ENCODE measurements at regions not wholly inside any gene's neighbourhood (a gene's known extent, or its start where the extent isn't known, plus 50 kb on each side); places are given as distances from the start of the nearest gene placed in this dataset.

GRCh38 chr13:90974249-90974975 lies 373.1 kb upstream of the MIR17HG start:
- DNase-seq: no peak
- no peak overlapping the region for H3K4me3 ChIP-seq (ENCODE audit: low read length)
- H3K36me3 ChIP-seq (ENCODE audit: control insufficient read depth, insufficient read depth, low read length): no peaks in the 10 kb centered on the region
- 24% methylated on average over 3 of the region's 3 CpGs for WGBS (ENCODE audit: insufficient coverage)
- Mint-ChIP-seq H3K4me1 (no peaks in the 10 kb centered on the region), H3K4me3 (no peak overlapping the region), H3K27me3 (ENCODE audit: low read depth in 2 of 2) (no peaks in the 10 kb centered on the region), H3K9me3 (peaks cover 9 to 13% of the 10 kb centered on the region in 2 donors), H3K27ac (no peak overlapping the region), H3K36me3 (no peaks in the 10 kb centered on the region)
- no peak overlapping the region for H3K27ac ChIP-seq (ENCODE audit: low read length)
- intact Hi-C loops (cut with micrococcal nuclease): no loop called here
- no peak for TF ChIP-seq CTCF (IDR thresholded peaks at IDR 0.05)
- no peaks in the 10 kb centered on the region for H3K9me3 ChIP-seq (ENCODE audit: control insufficient read depth, insufficient read depth, low read length)
- no peak for ATAC-seq
- H3K27me3 ChIP-seq (ENCODE audit: control insufficient read depth, insufficient read depth, low read length): no peaks in the 10 kb centered on the region
- no peaks in the 10 kb centered on the region for H3K4me1 ChIP-seq (ENCODE audit: control insufficient read depth, insufficient read depth, low read length)

- WGBS (ENCODE audit: insufficient coverage): 80% methylated on average over 1 of the region's 3 CpGs
These were observed 368.4 kb upstream of the MIR17HG start for GRCh38 chr13:90979059-90979458.

GRCh38 chr13:90984756-90985155 lies 362.7 kb upstream of the MIR17HG start:
- intact Hi-C loops (cut with micrococcal nuclease): no loop called here
- DNase-seq (no peak), ATAC-seq (no peak)
- H3K4me3 Mint-ChIP-seq: no peak overlapping the region
- Histone ChIP-seq H3K27me3 (ENCODE audit: control insufficient read depth, insufficient read depth, low read length) (no peaks in the 10 kb centered on the region), H3K36me3 (ENCODE audit: control insufficient read depth, insufficient read depth, low read length) (no peaks in the 10 kb centered on the region), H3K4me1 (ENCODE audit: control insufficient read depth, insufficient read depth, low read length) (no peaks in the 10 kb centered on the region), H3K9me3 (ENCODE audit: control insufficient read depth, insufficient read depth, low read length) (no peaks in the 10 kb centered on the region), H3K4me3 (ENCODE audit: low read length) (no peak overlapping the region), H3K27ac (ENCODE audit: low read length) (no peak overlapping the region)
- WGBS (ENCODE audit: insufficient coverage): 97% methylated on average over 6 of the region's 6 CpGs
- H3K27ac Mint-ChIP-seq: no peak overlapping the region
- no peaks in the 10 kb centered on the region for H3K27me3 Mint-ChIP-seq (ENCODE audit: low read depth in 2 of 2)
- no peaks in the 10 kb centered on the region for H3K4me1 Mint-ChIP-seq
- no peak for TF ChIP-seq CTCF (IDR thresholded peaks at IDR 0.05)
- H3K9me3 Mint-ChIP-seq: peaks cover 17 to 23% of the 10 kb centered on the region in 2 donors
- H3K36me3 Mint-ChIP-seq: peaks cover 15% of the 10 kb centered on the region

More at GRCh38 chr13:90979059-90979458, 368.4 kb upstream of the MIR17HG start:
- peaks cover 18% of the 10 kb centered on the region in 2 donors for H3K9me3 Mint-ChIP-seq
- no peaks in the 10 kb centered on the region for H3K27me3 Mint-ChIP-seq (ENCODE audit: low read depth in 2 of 2)
- no peak overlapping the region for H3K27ac Mint-ChIP-seq
- no peak overlapping the region for H3K27ac ChIP-seq (ENCODE audit: low read length)
- no peak for DNase-seq
- no peaks in the 10 kb centered on the region for H3K4me1 Mint-ChIP-seq
- intact Hi-C loops (cut with micrococcal nuclease): no loop called here
- no peaks in the 10 kb centered on the region for H3K27me3 ChIP-seq (ENCODE audit: control insufficient read depth, insufficient read depth, low read length)
- H3K36me3 Mint-ChIP-seq: peaks cover 10% of the 10 kb centered on the region
- no peaks in the 10 kb centered on the region for H3K9me3 ChIP-seq (ENCODE audit: control insufficient read depth, insufficient read depth, low read length)
- no peaks in the 10 kb centered on the region for H3K4me1 ChIP-seq (ENCODE audit: control insufficient read depth, insufficient read depth, low read length)
- H3K36me3 ChIP-seq (ENCODE audit: control insufficient read depth, insufficient read depth, low read length): no peaks in the 10 kb centered on the region
- no peak overlapping the region for H3K4me3 Mint-ChIP-seq
- H3K4me3 ChIP-seq (ENCODE audit: low read length): no peak overlapping the region
- no peak for TF ChIP-seq CTCF (IDR thresholded peaks at IDR 0.05)
- ATAC-seq: no peak

GRCh38 chr13:90995001-90995400 lies 352.5 kb upstream of the MIR17HG start:
- H3K27me3 ChIP-seq (ENCODE audit: control insufficient read depth, insufficient read depth, low read length): no peaks in the 10 kb centered on the region
- H3K4me1 Mint-ChIP-seq: no peaks in the 10 kb centered on the region
- no peak for TF ChIP-seq CTCF (IDR thresholded peaks at IDR 0.05)
- no peaks in the 10 kb centered on the region for H3K4me1 ChIP-seq (ENCODE audit: control insufficient read depth, insufficient read depth, low read length)
- H3K36me3 ChIP-seq (ENCODE audit: control insufficient read depth, insufficient read depth, low read length): no peaks in the 10 kb centered on the region
- H3K36me3 Mint-ChIP-seq: no peaks in the 10 kb centered on the region
- ATAC-seq (no peak), DNase-seq (no peak)
- H3K9me3 ChIP-seq (ENCODE audit: control insufficient read depth, insufficient read depth, low read length): no peaks in the 10 kb centered on the region
- WGBS (ENCODE audit: insufficient coverage): 89% methylated on average over 3 of the region's 3 CpGs
- no peak overlapping the region for H3K4me3 Mint-ChIP-seq
- no peak overlapping the region for H3K27ac ChIP-seq (ENCODE audit: low read length)
- H3K9me3 Mint-ChIP-seq: peaks cover 5 to 8% of the 10 kb centered on the region in 2 donors
- no peak overlapping the region for H3K4me3 ChIP-seq (ENCODE audit: low read length)
- no peak overlapping the region for H3K27ac Mint-ChIP-seq
- no peaks in the 10 kb centered on the region for H3K27me3 Mint-ChIP-seq (ENCODE audit: low read depth in 2 of 2)
- intact Hi-C loops (cut with micrococcal nuclease): no loop called here
